NCI-H1092 treated with DMSO at 0.1 percent for 48 hours (cell line): ENCODE measurements at regions not wholly inside any gene's neighbourhood (a gene's known extent, or its start where the extent isn't known, plus 50 kb on each side); places are given as distances from the start of the nearest gene placed in this dataset.

Experiments
- DNase-seq: peaks from one replicate; lab custom pipeline; 2025; lab: John Stamatoyannopoulos, UW

GRCh38 chr4:179831274-179831673 is 2389.0 kb upstream of the AGA start:
- DNase-seq = no peak

- DNase-seq = no peak
These were observed 2394.2 kb upstream of the AGA start for GRCh38 chr4:179836179-179837075.

GRCh38 chr4:179843370-179843769 is 2399.8 kb upstream of the TENM3 start:
- DNase-seq = no peak

- no peak for DNase-seq
These were observed 2387.7 kb upstream of the TENM3 start for GRCh38 chr4:179855469-179855868.

GRCh38 chr4:179858221-179858620 is 2385.0 kb upstream of the TENM3 start:
- no peak for DNase-seq

- DNase-seq = peak; percentile 51
These were observed 2375.8 kb upstream of the TENM3 start for GRCh38 chr4:179867300-179867878.

GRCh38 chr4:179871726-179872125 is 2371.5 kb upstream of the TENM3 start:
- DNase-seq = no peak

GRCh38 chr4:179872755-179873154 is 2370.4 kb upstream of the TENM3 start:
- no peak for DNase-seq

- no peak for DNase-seq
These were observed 2362.4 kb upstream of the TENM3 start for GRCh38 chr4:179880756-179881155.

GRCh38 chr4:179894066-179894778 is 2349.0 kb upstream of the TENM3 start:
- no peak for DNase-seq

- DNase-seq = no peak
These were observed 2323.6 kb upstream of the TENM3 start for GRCh38 chr4:179919587-179919986.

- no peak for DNase-seq
These were observed 2315.7 kb upstream of the TENM3 start for GRCh38 chr4:179927473-179927872.

GRCh38 chr4:179941911-179942310 is 2301.3 kb upstream of the TENM3 start:
- no peak for DNase-seq

GRCh38 chr4:179976777-179977176 is 2266.4 kb upstream of the TENM3 start:
- no peak for DNase-seq

GRCh38 chr4:179977378-179977777 is 2265.8 kb upstream of the TENM3 start:
- no peak for DNase-seq

GRCh38 chr4:179981161-179981560 is 2262.0 kb upstream of the TENM3 start:
- no peak for DNase-seq

- DNase-seq = no peak
These were observed 2253.2 kb upstream of the TENM3 start for GRCh38 chr4:179989975-179990374.

- no peak for DNase-seq
These were observed 2233.9 kb upstream of the TENM3 start for GRCh38 chr4:180009316-180009715.

GRCh38 chr4:180028682-180029081 is 2214.5 kb upstream of the TENM3 start:
- DNase-seq = no peak

GRCh38 chr4:180031330-180031729 is 2211.9 kb upstream of the TENM3 start:
- DNase-seq = no peak

- DNase-seq = no peak
These were observed 2201.6 kb upstream of the TENM3 start for GRCh38 chr4:180041576-180041975.

- DNase-seq = no peak
These were observed 2190.6 kb upstream of the TENM3 start for GRCh38 chr4:180052629-180053028.

GRCh38 chr4:180054291-180054690 is 2188.9 kb upstream of the TENM3 start:
- DNase-seq = no peak
